NT2/D1 (cell line): ENCODE measurements at regions not wholly inside any gene's neighbourhood (a gene's known extent, or its start where the extent isn't known, plus 50 kb on each side); places are given as distances from the start of the nearest gene placed in this dataset.

Experiments
- DNase-seq: peaks from one replicate; pipeline ENCODE4 v3.0.0-alpha.2; 2011; ENCODE audit warnings: low read depth, low spot score
- H3K27me3 ChIP-seq: 2 replicates; pipeline ENCODE4 v1.6.0; 2011; ENCODE audit warnings: mild to moderate bottlenecking; ENCODE audit not compliant: insufficient read length, insufficient read depth
- H3K36me3 ChIP-seq: 2 replicates; pipeline ENCODE4 v1.6.1; 2011; ENCODE audit warnings: mild to moderate bottlenecking, low read length, mixed read lengths; ENCODE audit not compliant: insufficient read depth, insufficient read length
- H3K4me1 ChIP-seq: 2 replicates; pipeline ENCODE4 v1.5.1; 2011; ENCODE audit not compliant: insufficient read depth, insufficient read length
- H3K4me3 ChIP-seq: 2 replicates; pipeline ENCODE4 v1.5.1; 2011; ENCODE audit warnings: low read depth; ENCODE audit not compliant: insufficient read length
- H3K9ac ChIP-seq: 2 replicates; pipeline ENCODE4 v1.6.0; 2011; ENCODE audit warnings: low read depth; ENCODE audit not compliant: insufficient read length
- H3K9me3 ChIP-seq: 2 replicates; pipeline ENCODE4 v1.5.1; 2011; ENCODE audit warnings: mild to moderate bottlenecking, low read length; ENCODE audit not compliant: insufficient read depth
- SUZ12 ChIP-seq: IDR thresholded peaks from 2 replicates; pipeline ENCODE4 v1.6.1; 2011; ENCODE audit not compliant: insufficient read length, insufficient read depth; ENCODE audit errors: extremely low read depth
- YY1 ChIP-seq: IDR thresholded peaks from 2 replicates; pipeline ENCODE4 v1.6.1; 2011; ENCODE audit not compliant: insufficient read length, insufficient read depth
- ZNF274 ChIP-seq: IDR thresholded peaks from 2 replicates; pipeline ENCODE4 v1.6.1; 2011; ENCODE audit warnings: mild to moderate bottlenecking, low read depth, low read length

- Histone ChIP-seq H3K9ac (no peak overlapping the region), H3K4me3 (no peak overlapping the region), H3K4me1 (no peaks in the 10 kb centered on the region), H3K36me3 (no peaks in the 10 kb centered on the region), H3K27me3 (no peaks in the 10 kb centered on the region), H3K9me3 (peaks cover 25% of the 10 kb centered on the region)
- no peak for DNase-seq
- TF ChIP-seq YY1 = no peak
- no peak for TF ChIP-seq ZNF274
- TF ChIP-seq SUZ12 = no peak
These were observed 85.4 kb upstream of the GTSF1L start for GRCh38 chr20:43812216-43812615.

GRCh38 chr20:43809206-43809819 is 82.5 kb upstream of the GTSF1L start:
- no peaks in the 10 kb centered on the region for H3K4me1 ChIP-seq
- no peak for DNase-seq
- TF ChIP-seq ZNF274 = no peak
- no peak for TF ChIP-seq SUZ12
- TF ChIP-seq YY1 = no peak
- no peak overlapping the region for H3K4me3 ChIP-seq
- peaks cover 32% of the 10 kb centered on the region for H3K9me3 ChIP-seq
- no peaks in the 10 kb centered on the region for H3K36me3 ChIP-seq
- H3K9ac ChIP-seq = no peak overlapping the region
- H3K27me3 ChIP-seq = no peaks in the 10 kb centered on the region

DNA sequence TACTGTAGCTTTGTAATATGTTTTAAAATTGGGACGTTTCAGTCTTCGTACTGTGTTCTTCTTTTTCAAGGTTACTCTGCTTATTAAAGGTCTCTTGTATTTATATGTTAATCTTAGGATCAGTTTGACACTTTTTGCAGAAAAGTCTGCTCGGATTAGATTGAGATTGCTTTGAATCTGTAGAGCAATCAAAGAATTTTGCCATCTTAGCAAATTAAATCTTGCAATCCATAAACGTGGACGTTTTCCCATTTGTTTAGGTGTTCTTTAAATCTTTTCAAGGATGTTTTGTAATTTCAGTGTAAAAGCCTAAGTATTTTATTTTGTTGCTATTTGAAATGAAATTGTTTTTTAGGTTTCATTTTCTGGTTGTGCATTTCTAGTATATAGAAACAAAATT is 78.0 kb upstream of the GTSF1L start:
- Histone ChIP-seq H3K27me3 (no peaks in the 10 kb centered on the region), H3K36me3 (no peaks in the 10 kb centered on the region), H3K4me3 (no peak overlapping the region), H3K9ac (no peak overlapping the region), H3K4me1 (no peaks in the 10 kb centered on the region), H3K9me3 (peaks cover 29% of the 10 kb centered on the region)
- DNase-seq = no peak
- no peak for TF ChIP-seq SUZ12
- TF ChIP-seq ZNF274 = no peak
- TF ChIP-seq YY1 = no peak

GRCh38 chr20:43803276-43803675 is 76.5 kb upstream of the GTSF1L start:
- H3K9ac ChIP-seq = no peak overlapping the region
- H3K9me3 ChIP-seq = peaks cover 14% of the 10 kb centered on the region
- no peaks in the 10 kb centered on the region for H3K4me1 ChIP-seq
- H3K36me3 ChIP-seq = no peaks in the 10 kb centered on the region
- no peak overlapping the region for H3K4me3 ChIP-seq
- TF ChIP-seq YY1 (no peak), SUZ12 (no peak), ZNF274 (no peak)
- no peaks in the 10 kb centered on the region for H3K27me3 ChIP-seq
- DNase-seq = no peak

DNA sequence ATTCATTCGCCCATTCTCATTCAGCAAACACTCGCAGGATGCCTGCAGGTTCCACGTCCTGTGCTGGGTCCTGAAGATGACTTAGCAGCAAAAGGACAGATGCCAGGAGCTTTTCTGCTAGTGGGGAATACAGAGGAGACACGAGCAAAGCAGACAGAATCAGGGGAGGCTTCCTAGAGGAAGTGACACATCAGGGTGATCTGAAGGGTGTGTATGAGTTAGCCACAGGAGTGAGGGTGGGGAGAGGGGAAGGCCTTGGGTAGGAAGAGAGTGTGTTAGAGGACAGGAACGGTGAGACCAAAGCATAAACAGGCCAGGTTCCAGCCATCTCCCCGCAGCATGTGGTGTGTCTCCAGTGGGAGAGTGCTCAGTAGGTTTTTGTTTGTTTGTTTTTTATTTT is 73.4 kb upstream of the GTSF1L start:
- no peak for DNase-seq
- TF ChIP-seq ZNF274 (no peak), YY1 (no peak), SUZ12 (no peak)
- H3K4me3 ChIP-seq = no peak overlapping the region
- H3K9ac ChIP-seq = no peak overlapping the region
- H3K36me3 ChIP-seq = no peaks in the 10 kb centered on the region
- no peaks in the 10 kb centered on the region for H3K4me1 ChIP-seq
- peaks cover 11% of the 10 kb centered on the region for H3K9me3 ChIP-seq
- H3K27me3 ChIP-seq = no peaks in the 10 kb centered on the region

DNA sequence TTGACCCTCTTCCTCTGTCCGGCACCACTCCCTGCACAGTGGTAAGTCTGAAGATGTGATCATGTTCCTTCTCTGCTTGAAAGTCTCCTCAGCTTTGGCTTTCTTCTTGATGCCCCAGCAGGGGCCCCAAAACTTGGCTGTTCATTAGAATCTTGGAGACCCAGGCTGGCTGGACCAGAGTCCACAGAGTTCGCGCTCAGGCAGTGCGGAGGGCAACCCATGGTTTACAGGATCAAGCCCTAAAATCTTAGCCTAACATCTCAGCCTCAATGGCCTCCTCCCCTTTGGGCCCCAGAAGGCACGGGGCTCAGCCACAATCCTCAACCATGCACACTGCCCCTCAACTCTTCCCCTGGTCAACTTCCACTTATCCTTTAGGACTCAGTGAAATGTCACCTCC is 72.9 kb upstream of the GTSF1L start:
- no peak for TF ChIP-seq ZNF274
- TF ChIP-seq YY1 = no peak
- no peak for TF ChIP-seq SUZ12
- H3K4me3 ChIP-seq = no peak overlapping the region
- no peak overlapping the region for H3K9ac ChIP-seq
- no peaks in the 10 kb centered on the region for H3K27me3 ChIP-seq
- no peaks in the 10 kb centered on the region for H3K36me3 ChIP-seq
- H3K4me1 ChIP-seq = no peaks in the 10 kb centered on the region
- no peak for DNase-seq
- H3K9me3 ChIP-seq = peaks cover 9% of the 10 kb centered on the region

DNA sequence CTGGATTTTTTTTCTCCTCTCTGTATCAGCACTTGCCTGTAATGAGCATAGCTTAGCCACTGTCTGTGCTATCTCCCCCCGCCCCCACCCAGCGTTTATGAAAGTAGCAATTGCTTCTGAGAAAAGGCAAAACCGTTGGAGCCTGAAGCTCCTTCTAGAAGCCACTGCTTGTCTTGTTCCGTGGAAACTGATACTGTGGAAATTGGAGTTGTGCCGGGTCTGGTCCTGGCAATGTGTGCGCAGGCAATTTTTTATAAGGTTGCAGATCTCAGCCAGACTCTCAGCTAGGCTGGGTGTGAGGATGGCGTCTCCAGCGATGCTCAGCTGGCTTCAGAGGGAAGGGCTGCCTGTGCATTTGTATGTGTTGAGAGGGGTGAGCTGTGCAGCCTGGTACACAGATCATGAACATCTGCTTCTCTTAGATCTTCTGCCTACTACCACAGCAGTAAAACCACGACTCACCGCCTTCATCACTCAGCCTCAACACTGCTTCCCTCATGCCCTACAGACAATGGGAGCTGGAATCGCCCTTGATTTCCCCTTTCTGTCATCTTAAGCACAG is 72.4 kb upstream of the GTSF1L start:
- no peak for DNase-seq
- H3K36me3 ChIP-seq = no peaks in the 10 kb centered on the region
- TF ChIP-seq ZNF274 (no peak), YY1 (no peak), SUZ12 (no peak)
- peaks cover 4% of the 10 kb centered on the region for H3K9me3 ChIP-seq
- H3K27me3 ChIP-seq = no peaks in the 10 kb centered on the region
- no peaks in the 10 kb centered on the region for H3K4me1 ChIP-seq
- no peak overlapping the region for H3K4me3 ChIP-seq
- H3K9ac ChIP-seq = no peak overlapping the region
